Prostate gland (tissue), 2 donors: ENCODE measurements at regions not wholly inside any gene's neighbourhood (a gene's known extent, or its start where the extent isn't known, plus 50 kb on each side); places are given as distances from the start of the nearest gene placed in this dataset.

Experiments
- DNase-seq: peaks from one replicate; pipeline ENCODE4 v3.0.0-alpha.2; 2019; ENCODE audit warnings: low spot score
- H3K27ac ChIP-seq, 2 donors: fragments of 200-600 bp; sonication (generic); 2 replicates each; pipeline ENCODE4 v1.5.1; 2017 to 2019
- H3K27me3 ChIP-seq: fragments of 200-600 bp; sonication (generic); replicated peaks from 2 replicates; pipeline ENCODE4 v1.5.1; 2019; ENCODE audit not compliant: insufficient read depth
- H3K36me3 ChIP-seq, 2 donors: fragments of 200-600 bp; sonication (generic); 1 replicate in 1 of 2; 2 replicates in 1 of 2; pipeline versions ENCODE4 v1.5.1 to v1.8.1; 2017 to 2019
- H3K4me1 ChIP-seq: fragments of 200-600 bp; sonication (generic); replicated peaks from 2 replicates; pipeline ENCODE4 v1.5.1; 2019
- H3K4me3 ChIP-seq, 2 donors: fragments of 200-600 bp; sonication (generic); 2 replicates each; pipeline ENCODE4 v1.5.1; 2017 to 2019
- H3K9me3 ChIP-seq: fragments of 200-600 bp; sonication (generic); 2 replicates; pipeline ENCODE4 v1.5.1; 2017
- POLR2A ChIP-seq: fragments of 450-650 bp; IDR thresholded peaks from one replicate; pipeline ENCODE4 v1.6.1; 2016; ENCODE audit warnings: antibody characterized with exemption, mild to moderate bottlenecking
- POLR2AphosphoS5 ChIP-seq: sonication (generic); formaldehyde crosslinking; IDR thresholded peaks from one replicate; pipeline ENCODE4 v1.6.1; 2017; ENCODE audit warnings: antibody characterized with exemption
- WGBS: methylation state at CpG from one replicate; pipeline ENCODE4 v1.1.5; 2018; 5-methylcytosine and 5-hydroxymethylcytosine counted together
- intact Hi-C: fragments of 100-400 bp; cut with DNase I; formaldehyde crosslinking; loops from one replicate; pipeline ENCODE4 v1.14.2; 2022
- TF ChIP-seq, protein P1 (sequence below), 4 experiments: fragments of 200-600 bp in 2 of 4; fragments of 450-650 bp in 2 of 4; sonication (generic) in 2 of 4; IDR thresholded peaks; 1 replicate in 3 of 4; 2 replicates in 1 of 4; pipeline ENCODE4 v1.5.1; 2016 to 2019; ENCODE audit warnings: antibody characterized with exemption in 4 of 4, mild to moderate bottlenecking in 2 of 4, moderate library complexity in 2 of 4

DNA sequence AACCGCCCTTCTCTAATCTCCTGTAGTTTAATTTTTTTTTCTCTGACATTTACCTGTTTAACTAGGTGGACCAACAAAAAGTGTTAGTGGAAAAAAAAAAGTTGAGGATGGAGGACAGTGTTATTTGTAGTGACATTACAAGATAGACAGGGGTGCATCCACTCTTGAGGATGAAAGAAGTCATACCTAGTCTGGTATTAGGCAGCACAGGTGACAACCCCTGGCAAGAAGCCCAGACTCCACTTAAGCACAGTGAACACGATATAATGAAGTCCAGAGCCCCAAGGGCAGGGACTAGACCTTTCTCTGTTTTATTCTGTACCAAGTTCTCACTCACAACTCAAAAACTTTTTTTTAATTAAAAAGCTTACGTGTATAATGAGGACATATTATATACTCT, 268.4 kb downstream of the GPR37 start:
- Histone ChIP-seq H3K27ac (no peak overlapping the region), H3K4me1 (no peaks in the 10 kb centered on the region), H3K36me3 (no peaks in the 10 kb centered on the region), H3K27me3 (no peaks in the 10 kb centered on the region), H3K4me3 (no peak overlapping the region), H3K9me3 (no peaks in the 10 kb centered on the region)
- TF ChIP-seq, protein P1, sequence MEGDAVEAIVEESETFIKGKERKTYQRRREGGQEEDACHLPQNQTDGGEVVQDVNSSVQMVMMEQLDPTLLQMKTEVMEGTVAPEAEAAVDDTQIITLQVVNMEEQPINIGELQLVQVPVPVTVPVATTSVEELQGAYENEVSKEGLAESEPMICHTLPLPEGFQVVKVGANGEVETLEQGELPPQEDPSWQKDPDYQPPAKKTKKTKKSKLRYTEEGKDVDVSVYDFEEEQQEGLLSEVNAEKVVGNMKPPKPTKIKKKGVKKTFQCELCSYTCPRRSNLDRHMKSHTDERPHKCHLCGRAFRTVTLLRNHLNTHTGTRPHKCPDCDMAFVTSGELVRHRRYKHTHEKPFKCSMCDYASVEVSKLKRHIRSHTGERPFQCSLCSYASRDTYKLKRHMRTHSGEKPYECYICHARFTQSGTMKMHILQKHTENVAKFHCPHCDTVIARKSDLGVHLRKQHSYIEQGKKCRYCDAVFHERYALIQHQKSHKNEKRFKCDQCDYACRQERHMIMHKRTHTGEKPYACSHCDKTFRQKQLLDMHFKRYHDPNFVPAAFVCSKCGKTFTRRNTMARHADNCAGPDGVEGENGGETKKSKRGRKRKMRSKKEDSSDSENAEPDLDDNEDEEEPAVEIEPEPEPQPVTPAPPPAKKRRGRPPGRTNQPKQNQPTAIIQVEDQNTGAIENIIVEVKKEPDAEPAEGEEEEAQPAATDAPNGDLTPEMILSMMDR (IDR thresholded peaks at IDR 0.05): no peak
- TF ChIP-seq POLR2A: no peak
- no peak for TF ChIP-seq POLR2AphosphoS5
- no peak for DNase-seq
- intact Hi-C loops: no loop called here
- WGBS: 39% methylated on average over 3 of the region's 3 CpGs

DNA sequence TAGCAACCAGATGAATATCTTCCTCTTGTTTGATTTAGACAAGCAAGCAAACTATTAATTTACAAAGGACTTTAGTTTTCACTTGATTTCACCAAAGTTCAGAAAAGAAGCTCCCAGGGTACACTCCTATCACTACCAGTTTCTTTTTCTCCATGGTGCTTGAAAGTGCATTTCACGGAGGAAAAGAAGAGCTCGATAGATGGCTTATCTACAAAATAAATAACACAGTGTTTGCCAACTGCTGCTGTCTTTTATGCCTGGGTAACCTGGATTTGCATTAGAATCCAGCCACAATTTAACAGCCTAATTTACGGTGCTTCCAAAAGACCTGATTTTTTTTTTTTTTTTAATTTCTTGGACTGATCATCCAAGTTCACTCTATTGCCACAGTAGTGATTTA, 275.7 kb downstream of the GPR37 start:
- Histone ChIP-seq H3K27ac (no peak overlapping the region), H3K27me3 (no peaks in the 10 kb centered on the region), H3K4me1 (no peaks in the 10 kb centered on the region), H3K36me3 (no peaks in the 10 kb centered on the region), H3K4me3 (no peak overlapping the region), H3K9me3 (no peaks in the 10 kb centered on the region)
- WGBS: 19% methylated on average over 3 of the region's 3 CpGs
- TF ChIP-seq POLR2AphosphoS5: no peak
- TF ChIP-seq POLR2A: no peak
- TF ChIP-seq, protein P1 (IDR thresholded peaks at IDR 0.05): no peak
- intact Hi-C loops: no loop called here
- DNase-seq: no peak

DNA sequence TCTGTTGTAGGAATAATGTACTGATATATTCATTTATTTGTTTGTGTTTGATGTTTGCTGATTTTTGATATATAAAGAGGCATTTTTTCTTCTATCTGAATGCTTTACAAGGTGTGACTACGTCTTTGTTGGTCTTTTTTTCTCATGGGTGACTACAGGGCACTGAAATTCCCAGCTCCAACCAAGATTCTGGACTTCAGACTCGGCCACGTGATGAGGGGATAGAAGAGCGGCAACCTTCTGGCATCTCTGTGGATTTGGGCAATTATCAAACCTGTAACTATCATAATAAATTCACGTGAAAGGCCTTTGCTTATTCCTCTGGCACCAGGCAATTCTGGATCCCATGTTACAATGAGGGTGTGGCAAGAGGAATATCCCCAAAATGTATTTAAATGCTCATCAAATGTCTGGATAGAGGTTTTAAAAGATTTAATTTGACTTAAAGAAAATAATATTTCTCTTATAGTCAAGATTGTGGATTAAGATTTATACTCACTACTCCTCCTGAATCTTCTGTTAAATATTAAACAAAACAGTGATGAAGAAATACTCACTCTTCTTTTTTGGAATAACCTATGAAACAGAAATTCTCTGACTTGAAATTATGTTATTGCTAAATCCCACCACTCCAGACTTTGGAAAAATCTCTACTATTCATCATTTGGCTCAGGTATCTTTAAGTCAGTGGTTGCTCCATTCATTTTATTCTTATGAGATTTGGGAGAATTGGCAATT, 276.3 kb downstream of the GPR37 start:
- TF ChIP-seq, protein P1 (IDR thresholded peaks at IDR 0.05): no peak
- TF ChIP-seq POLR2AphosphoS5 (no peak), POLR2A (no peak)
- no peaks in the 10 kb centered on the region for H3K36me3 ChIP-seq
- no peaks in the 10 kb centered on the region for H3K4me1 ChIP-seq
- intact Hi-C loops: no loop called here
- H3K27me3 ChIP-seq: no peaks in the 10 kb centered on the region
- H3K4me3 ChIP-seq: no peak overlapping the region
- WGBS: 55% methylated on average over 5 of the region's 5 CpGs
- H3K27ac ChIP-seq: no peak overlapping the region
- DNase-seq: no peak
- H3K9me3 ChIP-seq: no peaks in the 10 kb centered on the region

DNA sequence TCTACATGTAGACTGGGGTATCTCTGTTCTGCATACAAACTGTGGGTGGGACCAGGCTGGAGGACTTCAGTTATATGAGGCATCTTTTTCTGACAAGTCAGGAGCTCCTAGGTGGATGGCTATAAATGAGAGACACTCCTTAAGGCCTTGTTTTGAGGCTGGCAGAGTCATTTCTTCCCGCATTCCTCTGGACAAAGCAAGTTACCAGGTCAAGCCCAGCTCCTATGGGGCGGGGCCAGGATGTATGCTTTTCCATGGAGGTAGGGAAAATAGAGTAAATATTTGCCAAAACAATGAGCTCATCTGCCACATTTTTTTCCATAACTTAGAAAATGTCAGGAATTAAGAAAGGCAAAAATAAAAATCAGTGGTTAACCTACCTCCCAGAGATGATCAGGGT, 283.4 kb downstream of the GPR37 start:
- TF ChIP-seq, protein P1 (IDR thresholded peaks at IDR 0.05): no peak
- TF ChIP-seq POLR2AphosphoS5 (no peak), POLR2A (no peak)
- H3K4me3 ChIP-seq: no peak overlapping the region
- no peak overlapping the region for H3K27ac ChIP-seq
- no peaks in the 10 kb centered on the region for H3K9me3 ChIP-seq
- H3K36me3 ChIP-seq: no peaks in the 10 kb centered on the region
- 81% methylated on average over 2 of the region's 2 CpGs for WGBS
- intact Hi-C loops: no loop called here
- no peaks in the 10 kb centered on the region for H3K4me1 ChIP-seq
- DNase-seq: no peak
- no peaks in the 10 kb centered on the region for H3K27me3 ChIP-seq

DNA sequence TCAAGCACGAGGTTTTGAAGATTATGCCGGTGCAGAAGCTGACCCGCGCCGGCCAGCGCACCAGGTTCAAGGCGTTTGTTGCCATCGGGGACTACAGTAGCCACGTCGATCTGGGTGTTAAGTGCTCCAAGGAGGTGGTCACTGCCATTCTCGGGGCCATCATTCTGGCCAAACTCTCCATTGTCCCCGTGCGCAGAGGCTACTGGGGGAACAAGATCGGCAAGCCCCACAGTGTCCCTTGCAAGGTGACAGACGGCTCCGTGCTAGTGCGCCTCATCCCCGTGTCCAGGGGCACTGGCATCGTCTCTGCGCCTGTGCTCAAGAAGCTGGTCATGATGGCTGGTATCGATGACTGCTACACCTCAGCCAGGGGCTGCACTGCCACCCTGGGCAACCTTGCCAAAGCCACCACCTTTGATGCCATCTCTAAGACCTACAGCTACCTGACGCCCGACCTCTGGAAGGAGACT, 284.7 kb downstream of the GPR37 start:
- no peaks in the 10 kb centered on the region for H3K27me3 ChIP-seq
- H3K27ac ChIP-seq: no peak overlapping the region
- no peak overlapping the region for H3K4me3 ChIP-seq
- no peaks in the 10 kb centered on the region for H3K9me3 ChIP-seq
- WGBS: 95% methylated on average over 23 of the region's 23 CpGs
- intact Hi-C loops: no loop called here
- no peaks in the 10 kb centered on the region for H3K4me1 ChIP-seq
- no peaks in the 10 kb centered on the region for H3K36me3 ChIP-seq
- no peak for TF ChIP-seq POLR2A
- TF ChIP-seq POLR2AphosphoS5: no peak
- DNase-seq: no peak
